Fibroblast of lung (primary cell): ENCODE measurements at regions not wholly inside any gene's neighbourhood (a gene's known extent, or its start where the extent isn't known, plus 50 kb on each side); places are given as distances from the start of the nearest gene placed in this dataset.

Experiments used
- DNase-seq, 2 donors: peaks; one replicate each; pipeline versions ENCODE4 v3.0.0 to v3.0.0-alpha.2; 2010; ENCODE audit warnings: low read depth in 2 of 2
- H2AFZ ChIP-seq: 2 replicates; pipeline ENCODE4 v1.5.1; 2012; ENCODE audit warnings: low read length, control low read depth, inconsistent platforms
- H3K27ac ChIP-seq: 2 replicates; pipeline ENCODE4 v1.5.1; 2011; ENCODE audit warnings: low read length, control low read depth; ENCODE audit not compliant: insufficient read depth
- H3K27me3 ChIP-seq: 2 replicates; pipeline ENCODE4 v1.5.1; 2011; ENCODE audit warnings: mild to moderate bottlenecking, low read length; ENCODE audit not compliant: control insufficient read depth, insufficient read depth
- H3K36me3 ChIP-seq: 2 replicates; pipeline ENCODE4 v1.5.1; 2011; ENCODE audit warnings: low read length; ENCODE audit not compliant: control insufficient read depth, insufficient read depth
- H3K4me1 ChIP-seq: 2 replicates; pipeline ENCODE4 v1.5.1; 2011; ENCODE audit warnings: low read length; ENCODE audit not compliant: control insufficient read depth, insufficient read depth; ENCODE audit errors: extremely low read depth
- H3K4me2 ChIP-seq: 2 replicates; pipeline ENCODE4 v1.5.1; 2011; ENCODE audit warnings: low read length, control low read depth; ENCODE audit not compliant: insufficient read depth; ENCODE audit errors: extremely low read depth
- H3K4me3 ChIP-seq, 4 experiments: fragments of 200-600 bp in 1 of 4; sonication (generic) in 1 of 4; replicated peaks in 1 of 4; 2 replicates each; pipeline ENCODE4 v1.5.1; 2011 to 2016; ENCODE audit warnings: low read length in 4 of 4, low read depth in 3 of 4, mild to moderate bottlenecking in 3 of 4, control low read depth in 2 of 4, inconsistent platforms in 1 of 4, mixed read lengths in 1 of 4; ENCODE audit not compliant: insufficient read depth in 1 of 4; ENCODE audit errors: control extremely low read depth in 1 of 4
- H3K79me2 ChIP-seq: 2 replicates; pipeline ENCODE4 v1.5.1; 2012; ENCODE audit warnings: mild to moderate bottlenecking, low read length, inconsistent platforms; ENCODE audit not compliant: control insufficient read depth, insufficient read depth
- H3K9ac ChIP-seq: 2 replicates; pipeline ENCODE4 v1.5.1; 2011; ENCODE audit warnings: mild to moderate bottlenecking, low read length, control low read depth; ENCODE audit not compliant: insufficient read depth
- H3K9me3 ChIP-seq: 2 replicates; pipeline ENCODE4 v1.5.1; 2012; ENCODE audit warnings: low read depth, low read length; ENCODE audit not compliant: control insufficient read depth, insufficient read depth
- H4K20me1 ChIP-seq: 2 replicates; pipeline ENCODE4 v1.5.1; 2011; ENCODE audit warnings: low read length; ENCODE audit not compliant: control insufficient read depth, insufficient read depth; ENCODE audit errors: extremely low read depth
- CTCF ChIP-seq, 2 donors: IDR thresholded peaks in 1 of 2; conservative IDR thresholded peaks in 1 of 2; 1 replicate in 1 of 2; 2 replicates in 1 of 2; pipeline ENCODE4 v1.5.1; 2011 to 2012; ENCODE audit warnings: low read length in 2 of 2, control low read depth in 1 of 2, inconsistent platforms in 1 of 2, low read depth in 1 of 2, mild to moderate bottlenecking in 1 of 2
- EZH2 ChIP-seq: IDR thresholded peaks from 2 replicates; pipeline ENCODE4 v1.5.1; 2012; ENCODE audit warnings: low read length, control low read depth, mild to moderate bottlenecking; ENCODE audit errors: missing control alignments

DNA sequence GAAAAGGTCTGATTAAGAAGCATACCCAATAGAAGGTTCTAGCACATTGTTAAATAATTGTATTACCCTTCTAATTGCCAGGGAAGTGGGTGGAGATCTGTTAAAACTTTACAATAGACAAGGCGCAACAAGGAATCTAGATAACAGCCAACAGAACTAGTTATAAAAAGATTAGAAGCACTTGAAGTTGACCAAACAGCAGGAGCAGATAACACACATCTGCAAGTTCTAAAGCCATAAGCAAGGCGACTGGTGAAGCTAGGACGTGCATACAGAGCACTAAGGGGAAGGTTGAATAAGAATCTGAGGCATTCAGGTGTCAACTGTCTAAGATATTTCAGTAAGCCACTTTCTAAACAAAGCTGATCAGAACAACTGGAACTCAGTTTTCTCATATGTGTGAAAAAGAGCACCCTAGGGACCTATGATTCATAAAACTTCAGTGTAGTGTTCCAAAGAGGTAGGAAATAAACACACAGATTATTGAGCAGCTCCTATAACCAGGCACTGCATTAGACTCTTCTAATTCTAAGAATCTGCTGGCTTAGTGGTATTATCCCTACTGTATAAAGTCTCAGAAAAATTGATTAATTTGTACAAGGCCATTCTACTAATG, 111.2 kb downstream of the SAMD9 start:
- no peaks in the 10 kb centered on the region for H4K20me1 ChIP-seq
- no peak for DNase-seq
- no peaks in the 10 kb centered on the region for H3K4me1 ChIP-seq
- H3K79me2 ChIP-seq: no peaks in the 10 kb centered on the region
- TF ChIP-seq EZH2 (no peak), CTCF (conservative IDR thresholded peaks at IDR 0.05 in 1 of 2, IDR thresholded peaks at IDR 0.05 in 1 of 2; ENCODE audit: low read depth in 1 of 2, low read length in 2 of 2) (no peak)
- H3K4me2 ChIP-seq: no peak overlapping the region
- H3K9me3 ChIP-seq: no peaks in the 10 kb centered on the region
- H3K9ac ChIP-seq: no peak overlapping the region
- no peak overlapping the region for H3K27ac ChIP-seq
- H2AFZ ChIP-seq: no peak overlapping the region
- no peak overlapping the region for H3K4me3 ChIP-seq
- no peaks in the 10 kb centered on the region for H3K27me3 ChIP-seq
- no peaks in the 10 kb centered on the region for H3K36me3 ChIP-seq

DNA sequence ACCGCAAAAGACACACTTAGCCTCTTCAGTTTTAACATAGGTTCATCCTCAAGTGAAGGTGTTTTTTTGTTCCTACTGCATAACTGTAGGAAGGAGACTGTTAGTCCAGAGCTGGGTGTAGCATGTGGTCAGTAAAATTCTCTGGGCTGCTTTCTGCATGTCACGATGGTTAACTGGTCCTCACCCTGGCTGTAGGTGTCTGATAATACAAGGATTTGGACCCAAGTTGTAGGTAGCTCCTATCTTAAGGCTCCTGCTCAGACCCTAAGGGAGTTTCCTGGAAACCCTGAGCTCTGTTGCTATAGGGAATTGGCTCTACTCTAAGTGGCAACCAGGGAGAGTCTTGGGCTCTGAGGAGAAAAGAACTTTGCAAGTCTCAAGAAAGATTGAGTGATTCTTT, 112.9 kb downstream of the SAMD9 start:
- Histone ChIP-seq H3K4me3 (no peak overlapping the region), H3K4me2 (no peak overlapping the region), H2AFZ (no peak overlapping the region), H3K4me1 (no peaks in the 10 kb centered on the region), H3K79me2 (no peaks in the 10 kb centered on the region), H3K27me3 (no peaks in the 10 kb centered on the region), H4K20me1 (no peaks in the 10 kb centered on the region), H3K27ac (no peak overlapping the region), H3K9me3 (no peaks in the 10 kb centered on the region), H3K9ac (no peak overlapping the region), H3K36me3 (no peaks in the 10 kb centered on the region)
- DNase-seq: no peak
- TF ChIP-seq CTCF (conservative IDR thresholded peaks at IDR 0.05 in 1 of 2, IDR thresholded peaks at IDR 0.05 in 1 of 2; ENCODE audit: low read depth in 1 of 2, low read length in 2 of 2) (no peak), EZH2 (no peak)

- Histone ChIP-seq H3K27ac (no peak overlapping the region), H3K36me3 (no peaks in the 10 kb centered on the region), H2AFZ (no peak overlapping the region), H3K9me3 (no peaks in the 10 kb centered on the region), H3K4me2 (no peak overlapping the region), H3K9ac (no peak overlapping the region), H3K27me3 (no peaks in the 10 kb centered on the region), H3K4me1 (no peaks in the 10 kb centered on the region), H3K79me2 (no peaks in the 10 kb centered on the region), H3K4me3 (no peak overlapping the region), H4K20me1 (no peaks in the 10 kb centered on the region)
- DNase-seq: no peak
- TF ChIP-seq EZH2 (no peak), CTCF (conservative IDR thresholded peaks at IDR 0.05 in 1 of 2, IDR thresholded peaks at IDR 0.05 in 1 of 2; ENCODE audit: low read depth in 1 of 2, low read length in 2 of 2) (no peak)
These were observed 120.1 kb downstream of the SAMD9 start for GRCh38 chr7:92997719-92998118.
